Body of pancreas (tissue), 4 donors: ENCODE measurements at regions not wholly inside any gene's neighbourhood (a gene's known extent, or its start where the extent isn't known, plus 50 kb on each side); places are given as distances from the start of the nearest gene placed in this dataset.

Experiments used
- ATAC-seq: fragments of 150-250 bp; one replicate; pipeline ENCODE4 v1.9.1; 2016
- DNase-seq, 4 donors: peaks; one replicate each; pipeline ENCODE4 v3.0.0-alpha.2; 2019
- H3K27ac ChIP-seq, 4 donors: fragments of 200-600 bp; sonication (generic); 1 replicate in 3 of 4; 2 replicates in 1 of 4; pipeline versions ENCODE4 v1.5.1 to v1.6.1; 2016 to 2019; ENCODE audit warnings: mild to moderate bottlenecking in 1 of 4, mixed read lengths in 1 of 4, moderate library complexity in 1 of 4
- H3K27me3 ChIP-seq, 2 donors: fragments of 200-600 bp; sonication (generic); one replicate each; pipeline ENCODE4 v1.6.0; 2016; ENCODE audit warnings: mild to moderate bottlenecking in 1 of 2
- H3K36me3 ChIP-seq, 2 donors: fragments of 200-600 bp; sonication (generic); replicated peaks in 1 of 2; 2 replicates each; pipeline ENCODE4 v1.5.1; 2016; ENCODE audit warnings: low read depth in 2 of 2; ENCODE audit not compliant: insufficient read depth in 1 of 2
- H3K4me1 ChIP-seq: fragments of 200-600 bp; sonication (generic); one replicate; pipeline ENCODE4 v1.6.0; 2016
- H3K4me3 ChIP-seq, 2 donors: fragments of 200-600 bp; sonication (generic); 1 replicate in 1 of 2; 2 replicates in 1 of 2; pipeline ENCODE4 v1.5.1; 2016 to 2019
- H3K9me3 ChIP-seq, 3 donors: fragments of 200-600 bp; sonication (generic); 1 replicate in 2 of 3; 2 replicates in 1 of 3; pipeline ENCODE4 v1.5.1; 2016
- CTCF ChIP-seq, 7 experiments: fragments of 450-650 bp in 4 of 7; fragments of 200-600 bp in 3 of 7; sonication (generic) in 3 of 7; IDR thresholded peaks; one replicate each; pipeline ENCODE4 v1.5.1; 2016 to 2019; ENCODE audit warnings: antibody characterized with exemption in 7 of 7
- POLR2A ChIP-seq, 3 donors: fragments of 450-650 bp; IDR thresholded peaks; one replicate each; pipeline ENCODE4 v1.6.1; 2016; ENCODE audit warnings: antibody characterized with exemption in 3 of 3, mild to moderate bottlenecking in 2 of 3
- WGBS, 2 donors: methylation state at CpG; one replicate each; pipeline ENCODE4 v1.1.5; 2017; 5-methylcytosine and 5-hydroxymethylcytosine counted together
- intact Hi-C: fragments of 100-400 bp; cut with DNase I; formaldehyde crosslinking; loops from one replicate; pipeline ENCODE4 v1.15.1; 2023

GRCh38 chr11:8740129-8740528, 57.5 kb downstream of the RPL27A start:
- H3K36me3 ChIP-seq: no peaks in the 10 kb centered on the region
- TF ChIP-seq POLR2A (IDR thresholded peaks at IDR 0.05): no peak
- no peak for TF ChIP-seq CTCF (IDR thresholded peaks at IDR 0.05)
- H3K4me1 ChIP-seq: peaks cover 14% of the 10 kb centered on the region
- WGBS, 2 donors: 88 to 100% methylated on average over 3 of the region's 3 CpGs
- no peak for ATAC-seq
- intact Hi-C loops: no loop called here
- no peak overlapping the region for H3K27ac ChIP-seq
- no peak overlapping the region for H3K4me3 ChIP-seq
- no peak for DNase-seq
- no peaks in the 10 kb centered on the region for H3K27me3 ChIP-seq
- H3K9me3 ChIP-seq: no peaks in the 10 kb centered on the region

- intact Hi-C loops: no loop called here
- TF ChIP-seq POLR2A (IDR thresholded peaks at IDR 0.05) (no peak), CTCF (IDR thresholded peaks at IDR 0.05) (no peak)
- Histone ChIP-seq H3K27me3 (no peaks in the 10 kb centered on the region), H3K9me3 (no peaks in the 10 kb centered on the region), H3K36me3 (no peaks in the 10 kb centered on the region), H3K4me3 (no peak overlapping the region), H3K27ac (no peak overlapping the region), H3K4me1 (peaks cover 18% of the 10 kb centered on the region)
- ATAC-seq (no peak), DNase-seq (no peak)
- 100% methylated on average over 1 of the region's 1 CpG for WGBS, 2 donors
These were observed 61.8 kb downstream of the RPL27A start for GRCh38 chr11:8744423-8744822.

- no peak for TF ChIP-seq CTCF (IDR thresholded peaks at IDR 0.05)
- TF ChIP-seq POLR2A (IDR thresholded peaks at IDR 0.05): no peak
These were observed 63.0 kb downstream of the RPL27A start for GRCh38 chr11:8745431-8746253.

GRCh38 chr11:8746331-8746974, 63.9 kb downstream of the RPL27A start:
- intact Hi-C loops: no loop called here
- H3K4me1 ChIP-seq: peaks cover 21% of the 10 kb centered on the region
- ATAC-seq: no peak
- no peak for DNase-seq
- H3K36me3 ChIP-seq: no peaks in the 10 kb centered on the region
- H3K9me3 ChIP-seq: no peaks in the 10 kb centered on the region
- WGBS, 2 donors: 81 to 84% methylated on average over 2 of the region's 2 CpGs
- no peak overlapping the region for H3K4me3 ChIP-seq
- no peak overlapping the region for H3K27ac ChIP-seq
- H3K27me3 ChIP-seq: no peaks in the 10 kb centered on the region
- TF ChIP-seq CTCF (IDR thresholded peaks at IDR 0.05) (no peak), POLR2A (IDR thresholded peaks at IDR 0.05) (no peak)

More at GRCh38 chr11:8745431-8746253, 63.0 kb downstream of the RPL27A start:
- ATAC-seq (no peak), DNase-seq (no peak)
- Histone ChIP-seq H3K9me3 (no peaks in the 10 kb centered on the region), H3K4me3 (no peak overlapping the region), H3K36me3 (no peaks in the 10 kb centered on the region), H3K27me3 (no peaks in the 10 kb centered on the region), H3K4me1 (peaks cover 19% of the 10 kb centered on the region), H3K27ac (no peak overlapping the region)
- intact Hi-C loops: no loop called here
- 74 to 89% methylated on average over 6 of the region's 6 CpGs for WGBS, 2 donors
